22Rv1 (cell line): ENCODE measurements at regions not wholly inside any gene's neighbourhood (a gene's known extent, or its start where the extent isn't known, plus 50 kb on each side); places are given as distances from the start of the nearest gene placed in this dataset.

ENCODE experiments used
- ZFX ChIP-seq: fragments of 450-650 bp; IDR thresholded peaks from 2 replicates; pipeline ENCODE4 v1.6.1; 2017; ENCODE audit warnings: antibody characterized with exemption, borderline replicate concordance
- TF ChIP-seq, protein P1 (sequence below): fragments of 450-650 bp; IDR thresholded peaks from 2 replicates; pipeline ENCODE4 v1.5.1; 2017; ENCODE audit warnings: mild to moderate bottlenecking

DNA sequence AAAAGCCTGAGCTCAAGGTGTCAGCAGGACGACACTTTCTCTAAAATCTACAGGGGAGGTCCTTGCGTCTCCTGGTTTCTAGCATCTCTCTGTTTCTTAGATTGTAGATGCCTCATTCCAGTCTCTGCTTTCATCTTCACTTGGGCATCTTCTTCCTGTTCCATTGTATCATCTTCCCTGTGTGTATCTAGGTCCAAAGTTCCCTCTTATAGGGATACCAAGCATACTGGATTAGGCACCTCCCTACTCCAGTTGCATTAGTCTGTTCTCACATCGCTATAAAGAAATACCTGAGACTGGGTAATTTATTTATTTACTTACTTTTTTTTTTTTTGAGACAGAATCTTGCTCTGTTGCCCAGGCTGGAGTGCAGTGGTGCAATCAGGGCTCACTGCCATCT is 91.3 kb upstream of the ABCC4 start:
- TF ChIP-seq, protein P1, sequence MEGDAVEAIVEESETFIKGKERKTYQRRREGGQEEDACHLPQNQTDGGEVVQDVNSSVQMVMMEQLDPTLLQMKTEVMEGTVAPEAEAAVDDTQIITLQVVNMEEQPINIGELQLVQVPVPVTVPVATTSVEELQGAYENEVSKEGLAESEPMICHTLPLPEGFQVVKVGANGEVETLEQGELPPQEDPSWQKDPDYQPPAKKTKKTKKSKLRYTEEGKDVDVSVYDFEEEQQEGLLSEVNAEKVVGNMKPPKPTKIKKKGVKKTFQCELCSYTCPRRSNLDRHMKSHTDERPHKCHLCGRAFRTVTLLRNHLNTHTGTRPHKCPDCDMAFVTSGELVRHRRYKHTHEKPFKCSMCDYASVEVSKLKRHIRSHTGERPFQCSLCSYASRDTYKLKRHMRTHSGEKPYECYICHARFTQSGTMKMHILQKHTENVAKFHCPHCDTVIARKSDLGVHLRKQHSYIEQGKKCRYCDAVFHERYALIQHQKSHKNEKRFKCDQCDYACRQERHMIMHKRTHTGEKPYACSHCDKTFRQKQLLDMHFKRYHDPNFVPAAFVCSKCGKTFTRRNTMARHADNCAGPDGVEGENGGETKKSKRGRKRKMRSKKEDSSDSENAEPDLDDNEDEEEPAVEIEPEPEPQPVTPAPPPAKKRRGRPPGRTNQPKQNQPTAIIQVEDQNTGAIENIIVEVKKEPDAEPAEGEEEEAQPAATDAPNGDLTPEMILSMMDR = no peak
- no peak for TF ChIP-seq ZFX
